Mesenchymal stem cell (in vitro differentiated cells and primary cell): ENCODE measurements at regions not wholly inside any gene's neighbourhood (a gene's known extent, or its start where the extent isn't known, plus 50 kb on each side); places are given as distances from the start of the nearest gene placed in this dataset.

Experiments used
- DNase-seq: peaks from one replicate; pipeline ENCODE4 v3.0.0-alpha.2; 2013
- H2AFZ ChIP-seq: one replicate; pipeline ENCODE4 v1.6.1; 2013; ENCODE audit warnings: low read depth, mild to moderate bottlenecking, control low read depth, inconsistent platforms, low read length, moderate library complexity
- H2AK5ac ChIP-seq: 2 replicates; pipeline ENCODE4 v1.6.1; 2013; ENCODE audit warnings: low read length, moderate library complexity, mild to moderate bottlenecking, inconsistent platforms; ENCODE audit not compliant: severe bottlenecking
- H2BK120ac ChIP-seq: one replicate; pipeline ENCODE4 v1.6.1; 2013; ENCODE audit warnings: low read depth, mild to moderate bottlenecking, inconsistent platforms, low read length, moderate library complexity
- H2BK12ac ChIP-seq, 2 experiments: one replicate each; pipeline ENCODE4 v1.6.1; 2013; ENCODE audit warnings: inconsistent platforms in 2 of 2, low read length in 2 of 2, mild to moderate bottlenecking in 2 of 2, moderate library complexity in 2 of 2, control low read depth in 1 of 2
- H2BK15ac ChIP-seq: one replicate; pipeline ENCODE4 v1.6.1; 2013; ENCODE audit warnings: mild to moderate bottlenecking, low read depth, inconsistent platforms; ENCODE audit not compliant: poor library complexity, severe bottlenecking
- H2BK5ac ChIP-seq: 2 replicates; pipeline ENCODE4 v1.6.1; 2013; ENCODE audit warnings: low read depth, mild to moderate bottlenecking, low read length, control low read depth, inconsistent platforms; ENCODE audit not compliant: poor library complexity, severe bottlenecking
- H3K14ac ChIP-seq, 2 experiments: one replicate each; pipeline ENCODE4 v1.6.1; 2013; ENCODE audit warnings: inconsistent platforms in 2 of 2, low read length in 2 of 2, control low read depth in 1 of 2, mild to moderate bottlenecking in 1 of 2, moderate library complexity in 1 of 2
- H3K18ac ChIP-seq, 2 experiments: one replicate each; pipeline ENCODE4 v1.6.1; 2013; ENCODE audit warnings: inconsistent platforms in 2 of 2, low read length in 2 of 2, control low read depth in 1 of 2, low read depth in 1 of 2, mild to moderate bottlenecking in 1 of 2
- H3K23ac ChIP-seq, 2 experiments: one replicate each; pipeline ENCODE4 v1.6.1; 2013; ENCODE audit warnings: inconsistent platforms in 2 of 2, low read length in 2 of 2, mild to moderate bottlenecking in 2 of 2, moderate library complexity in 2 of 2, control low read depth in 1 of 2
- H3K27ac ChIP-seq: 2 replicates; pipeline ENCODE4 v1.5.1; 2013; ENCODE audit warnings: mild to moderate bottlenecking, moderate library complexity, low read length, control low read depth, inconsistent platforms; ENCODE audit not compliant: poor library complexity, severe bottlenecking
- H3K27me3 ChIP-seq, 2 experiments: 2 replicates each; pipeline versions ENCODE4 v1.6.1 to v1.7.0; 2013; ENCODE audit warnings: low read length in 2 of 2, mild to moderate bottlenecking in 2 of 2, moderate library complexity in 2 of 2, control low read depth in 1 of 2, inconsistent platforms in 1 of 2; ENCODE audit not compliant: control insufficient read depth in 1 of 2, insufficient read depth in 1 of 2
- H3K36me3 ChIP-seq, 2 experiments: 2 replicates each; pipeline versions ENCODE4 v1.6.1 to v1.7.0; 2013; ENCODE audit warnings: low read length in 2 of 2, control low read depth in 1 of 2, inconsistent platforms in 1 of 2, low read depth in 1 of 2, mild to moderate bottlenecking in 1 of 2; ENCODE audit not compliant: insufficient read depth in 2 of 2, control insufficient read depth in 1 of 2
- H3K4ac ChIP-seq, 2 experiments: one replicate each; pipeline ENCODE4 v1.6.1; 2013; ENCODE audit warnings: inconsistent platforms in 2 of 2, low read length in 2 of 2, mild to moderate bottlenecking in 2 of 2, moderate library complexity in 2 of 2, control low read depth in 1 of 2, low read depth in 1 of 2
- H3K4me1 ChIP-seq: 2 replicates; pipeline ENCODE4 v1.6.1; 2013; ENCODE audit warnings: low read depth, low read length, control low read depth; ENCODE audit not compliant: control insufficient read depth, insufficient read depth
- H3K4me2 ChIP-seq: 2 replicates; pipeline ENCODE4 v1.6.1; 2013; ENCODE audit warnings: low read length, mild to moderate bottlenecking, inconsistent platforms; ENCODE audit not compliant: poor library complexity, severe bottlenecking
- H3K4me3 ChIP-seq, 2 experiments: 2 replicates each; pipeline versions ENCODE4 v1.5.1 to v1.7.0; 2013; ENCODE audit warnings: low read length in 2 of 2, mild to moderate bottlenecking in 2 of 2, control low read depth in 1 of 2, low read depth in 1 of 2; ENCODE audit not compliant: insufficient read depth in 1 of 2
- H3K79me1 ChIP-seq: replicated peaks from 2 replicates; pipeline ENCODE4 v1.6.1; 2013; ENCODE audit warnings: mild to moderate bottlenecking, control low read depth, low read length, inconsistent platforms; ENCODE audit not compliant: poor library complexity, severe bottlenecking
- H3K9ac ChIP-seq: 2 replicates; pipeline ENCODE4 v1.7.0; 2013; ENCODE audit warnings: mild to moderate bottlenecking, low read length, moderate library complexity
- H3K9me3 ChIP-seq: 2 replicates; pipeline ENCODE4 v1.7.0; 2013; ENCODE audit warnings: mild to moderate bottlenecking, low read length; ENCODE audit not compliant: control insufficient read depth
- H4K8ac ChIP-seq: one replicate; pipeline ENCODE4 v1.6.1; 2013; ENCODE audit warnings: inconsistent platforms, mild to moderate bottlenecking, low read length, moderate library complexity
- H4K91ac ChIP-seq: one replicate; pipeline ENCODE4 v1.6.1; 2013; ENCODE audit warnings: mild to moderate bottlenecking, low read length, inconsistent platforms
- WGBS: methylation state at CpG from one replicate; pipeline ENCODE4 v1.1.7; 2013; ENCODE audit warnings: mixed read lengths; 5-methylcytosine and 5-hydroxymethylcytosine counted together

GRCh38 chr5:68548959-68549676 is 333.6 kb downstream of the PIK3R1 start:
- H3K27me3 ChIP-seq = no peaks in the 10 kb centered on the region
- H4K91ac ChIP-seq = no peak overlapping the region
- H3K36me3 ChIP-seq = no peaks in the 10 kb centered on the region
- H3K4me2 ChIP-seq = no peak overlapping the region
- no peak overlapping the region for H2BK5ac ChIP-seq
- DNase-seq = peak; percentile 89
- H3K4me3 ChIP-seq = no peak overlapping the region
- no peak overlapping the region for H3K9ac ChIP-seq
- 31% methylated on average over 11 of the region's 13 CpGs for WGBS
- peak overlapping the region in 1 of 2 experiments; percentile 6 for H3K4ac ChIP-seq
- H2BK12ac ChIP-seq = peak overlapping the region in 1 of 2 experiments; percentile 45
- H3K18ac ChIP-seq = no peak overlapping the region
- H3K79me1 ChIP-seq = no peaks in the 10 kb centered on the region
- H3K9me3 ChIP-seq = no peaks in the 10 kb centered on the region
- H2BK120ac ChIP-seq = no peak overlapping the region
- peaks cover 8% of the 10 kb centered on the region for H3K4me1 ChIP-seq
- H2BK15ac ChIP-seq = no peak overlapping the region
- H4K8ac ChIP-seq = no peak overlapping the region
- H3K23ac ChIP-seq = no peak overlapping the region
- H2AFZ ChIP-seq = no peak overlapping the region
- H2AK5ac ChIP-seq = no peak overlapping the region
- no peak overlapping the region for H3K14ac ChIP-seq
- peak overlapping the region; percentile 58 for H3K27ac ChIP-seq

GRCh38 chr5:68550015-68550414 is 334.5 kb downstream of the PIK3R1 start:
- Histone ChIP-seq H3K27me3 (no peaks in the 10 kb centered on the region), H2AFZ (no peak overlapping the region), H3K23ac (no peak overlapping the region), H3K4me2 (no peak overlapping the region), H2BK120ac (no peak overlapping the region), H3K36me3 (no peaks in the 10 kb centered on the region), H3K9ac (no peak overlapping the region), H3K27ac (no peak overlapping the region), H3K4me3 (no peak overlapping the region), H2BK12ac (peak overlapping the region in 1 of 2 experiments; percentile 10), H3K4me1 (peaks cover 8% of the 10 kb centered on the region), H2AK5ac (peak overlapping the region; percentile 43), H3K18ac (peak overlapping the region; percentile 24 to 28), H2BK15ac (peak overlapping the region; percentile 37), H2BK5ac (no peak overlapping the region), H4K91ac (no peak overlapping the region), H4K8ac (no peak overlapping the region), H3K9me3 (no peaks in the 10 kb centered on the region), H3K4ac (no peak overlapping the region), H3K79me1 (no peaks in the 10 kb centered on the region), H3K14ac (no peak overlapping the region)
- no peak for DNase-seq

- H3K14ac ChIP-seq = no peak overlapping the region
- no peak overlapping the region for H3K23ac ChIP-seq
- peak overlapping the region in 1 of 2 experiments; percentile 30 for H3K4ac ChIP-seq
- H3K9ac ChIP-seq = no peak overlapping the region
- no peak overlapping the region for H3K27ac ChIP-seq
- no peak overlapping the region for H2BK15ac ChIP-seq
- H2BK120ac ChIP-seq = no peak overlapping the region
- no peak overlapping the region for H2BK5ac ChIP-seq
- no peak overlapping the region for H3K18ac ChIP-seq
- H2AFZ ChIP-seq = no peak overlapping the region
- H3K4me1 ChIP-seq = peaks cover 10% of the 10 kb centered on the region
- no peak overlapping the region for H3K4me2 ChIP-seq
- peak overlapping the region; percentile 12 to 15 for H2BK12ac ChIP-seq
- no peak overlapping the region for H4K8ac ChIP-seq
- H3K79me1 ChIP-seq = no peaks in the 10 kb centered on the region
- no peaks in the 10 kb centered on the region for H3K9me3 ChIP-seq
- 87% methylated on average over 4 of the region's 5 CpGs for WGBS
- H2AK5ac ChIP-seq = peak overlapping the region; percentile 40
- H4K91ac ChIP-seq = no peak overlapping the region
- no peak for DNase-seq
- H3K27me3 ChIP-seq = no peaks in the 10 kb centered on the region
- no peak overlapping the region for H3K4me3 ChIP-seq
- no peaks in the 10 kb centered on the region for H3K36me3 ChIP-seq
Observed at GRCh38 chr5:68551436-68551835, 335.9 kb downstream of the PIK3R1 start.

GRCh38 chr5:68554571-68555279 is 339.2 kb downstream of the PIK3R1 start:
- H2AFZ ChIP-seq = no peak overlapping the region
- H3K36me3 ChIP-seq = no peaks in the 10 kb centered on the region
- no peak overlapping the region for H3K23ac ChIP-seq
- no peak overlapping the region for H2BK12ac ChIP-seq
- peaks cover 11% of the 10 kb centered on the region for H3K4me1 ChIP-seq
- no peak overlapping the region for H2BK5ac ChIP-seq
- H3K9me3 ChIP-seq = peaks cover 11% of the 10 kb centered on the region
- peak; percentile 49 for DNase-seq
- 79% methylated on average over 6 of the region's 8 CpGs for WGBS
- H2BK15ac ChIP-seq = no peak overlapping the region
- no peak overlapping the region for H3K4me2 ChIP-seq
- no peak overlapping the region for H3K14ac ChIP-seq
- H3K18ac ChIP-seq = no peak overlapping the region
- peak overlapping the region; percentile 8 for H3K9ac ChIP-seq
- no peak overlapping the region for H3K27ac ChIP-seq
- no peak overlapping the region for H3K4ac ChIP-seq
- H3K79me1 ChIP-seq = no peaks in the 10 kb centered on the region
- no peak overlapping the region for H4K8ac ChIP-seq
- no peaks in the 10 kb centered on the region for H3K27me3 ChIP-seq
- H3K4me3 ChIP-seq = no peak overlapping the region
- no peak overlapping the region for H2AK5ac ChIP-seq
- no peak overlapping the region for H4K91ac ChIP-seq
- no peak overlapping the region for H2BK120ac ChIP-seq
